Caco-2 (cell line): ENCODE measurements at regions not wholly inside any gene's neighbourhood (a gene's known extent, or its start where the extent isn't known, plus 50 kb on each side); places are given as distances from the start of the nearest gene placed in this dataset.

Source experiments
- BruUV-seq: library from RNA; stranded (reverse); fragments of 400-500 nt; replicated peaks from 2 replicates; lab custom pipeline; 2021; lab: Mats Ljungman, UMichigan
- CTCF ChIA-PET: fragments of 300-600 bp; sonication (Branson Sonifier 250); formaldehyde crosslinking; loops from one replicate; lab custom pipeline; 2022; ENCODE audit warnings: antibody characterized with exemption; lab: Charles Lee
- POLR2A ChIA-PET: fragments of 300-600 bp; sonication (Branson Sonifier 250); formaldehyde crosslinking; loops from one replicate; lab custom pipeline; 2022; ENCODE audit warnings: antibody characterized with exemption; lab: Charles Lee
- DNase-seq, 2 experiments: peaks; one replicate each; pipeline versions ENCODE4 v3.0.0 to v3.0.0-alpha.2; 2020 to 2022
- H3K27me3 ChIP-seq: replicated peaks from 2 replicates; pipeline ENCODE4 v1.6.0; 2011; ENCODE audit warnings: low read length; ENCODE audit not compliant: control insufficient read depth, insufficient read depth
- H3K36me3 ChIP-seq: 2 replicates; pipeline ENCODE4 v1.5.1; 2011; ENCODE audit warnings: low read length; ENCODE audit not compliant: control insufficient read depth, insufficient read depth
- H3K4me1 ChIP-seq: fragments of 250-450 bp; sonication (Bioruptor Pico); 2 replicates; pipeline ENCODE4 v1.5.1; 2020; ENCODE audit warnings: mild to moderate bottlenecking
- H3K4me3 ChIP-seq: 2 replicates; pipeline ENCODE4 v1.5.1; 2011; ENCODE audit warnings: low read depth, mild to moderate bottlenecking, control low read depth, low read length
- H3K9me3 ChIP-seq: fragments of 250-450 bp; sonication (Bioruptor Pico); 2 replicates; pipeline ENCODE4 v1.5.1; 2020; ENCODE audit warnings: mild to moderate bottlenecking, moderate library complexity
- H3K27ac Mint-ChIP-seq: one replicate; pipeline ENCODE4 v1.8.0; 2022; ENCODE audit warnings: mixed read lengths; ENCODE audit not compliant: unreplicated experiment
- H3K27me3 Mint-ChIP-seq: one replicate; pipeline ENCODE4 v1.8.0; 2022; ENCODE audit warnings: mixed read lengths; ENCODE audit not compliant: insufficient read depth, unreplicated experiment
- H3K36me3 Mint-ChIP-seq: one replicate; pipeline ENCODE4 v1.8.0; 2022; ENCODE audit warnings: mild to moderate bottlenecking, mixed read lengths; ENCODE audit not compliant: insufficient read depth, unreplicated experiment
- H3K4me1 Mint-ChIP-seq: one replicate; pipeline ENCODE4 v1.8.0; 2022; ENCODE audit warnings: low read depth, mixed read lengths; ENCODE audit not compliant: unreplicated experiment
- H3K4me3 Mint-ChIP-seq: one replicate; pipeline ENCODE4 v1.8.0; 2022; ENCODE audit warnings: mild to moderate bottlenecking, moderate library complexity, mixed read lengths; ENCODE audit not compliant: unreplicated experiment
- H3K9me3 Mint-ChIP-seq: one replicate; pipeline ENCODE4 v1.8.0; 2022; ENCODE audit warnings: mixed read lengths; ENCODE audit not compliant: unreplicated experiment
- CTCF ChIP-seq, 2 experiments: fragments of 200-600 bp in 1 of 2; IDR thresholded peaks; 1 replicate in 1 of 2; 2 replicates in 1 of 2; pipeline versions ENCODE4 v1.5.1 to v1.8.0; 2011 to 2022; ENCODE audit warnings: antibody characterized with exemption in 1 of 2, control low read depth in 1 of 2, inconsistent platforms in 1 of 2, low read depth in 1 of 2, low read length in 1 of 2, mild to moderate bottlenecking in 1 of 2, moderate library complexity in 1 of 2; ENCODE audit not compliant: insufficient read depth in 1 of 2, severe bottlenecking in 1 of 2, unreplicated experiment in 1 of 2
- intact Hi-C: fragments of 100-400 bp; cut with micrococcal nuclease; formaldehyde crosslinking; loops from one replicate; pipeline ENCODE4 v1.10.0; 2022; ENCODE audit not compliant: unreplicated experiment

GRCh38 chr5:168125445-168126199 is 165.8 kb upstream of the WWC1 start:
- H3K9me3 Mint-ChIP-seq = no peaks in the 10 kb centered on the region
- no peaks in the 10 kb centered on the region; the same call in 1 of the 2 replicates for H3K27me3 ChIP-seq
- H3K4me1 ChIP-seq = no peaks in the 10 kb centered on the region
- H3K4me1 Mint-ChIP-seq = peaks cover 6% of the 10 kb centered on the region
- intact Hi-C loops = no loop called here
- no peak overlapping the region for H3K4me3 ChIP-seq
- H3K36me3 Mint-ChIP-seq = no peaks in the 10 kb centered on the region
- no peak overlapping the region for H3K27ac Mint-ChIP-seq
- H3K27me3 Mint-ChIP-seq = peaks cover 23% of the 10 kb centered on the region
- H3K9me3 ChIP-seq = no peaks in the 10 kb centered on the region
- H3K4me3 Mint-ChIP-seq = no peak overlapping the region
- BruUV-seq = no TSS peak
- ChIA-PET CTCF (no interaction called here), POLR2A (no interaction called here)
- H3K36me3 ChIP-seq = no peaks in the 10 kb centered on the region
- no peak for TF ChIP-seq CTCF (IDR thresholded peaks at IDR 0.05; ENCODE audit: insufficient read depth in 1 of 2, low read depth in 1 of 2, low read length in 1 of 2, severe bottlenecking in 1 of 2, unreplicated experiment in 1 of 2)
- DNase-seq = peak; percentile 7 to 48

- H3K4me3 ChIP-seq = no peak overlapping the region
- peaks cover 6% of the 10 kb centered on the region for H3K4me1 Mint-ChIP-seq
- H3K4me3 Mint-ChIP-seq = no peak overlapping the region
- DNase-seq = no peak
- no TSS peak for BruUV-seq
- no peaks in the 10 kb centered on the region for H3K9me3 ChIP-seq
- no peaks in the 10 kb centered on the region for H3K9me3 Mint-ChIP-seq
- intact Hi-C loops = no loop called here
- peaks cover 23% of the 10 kb centered on the region for H3K27me3 Mint-ChIP-seq
- H3K27ac Mint-ChIP-seq = no peak overlapping the region
- ChIA-PET CTCF (no interaction called here), POLR2A (no interaction called here)
- H3K27me3 ChIP-seq = no peaks in the 10 kb centered on the region; the same call in 1 of the 2 replicates
- H3K36me3 ChIP-seq = no peaks in the 10 kb centered on the region
- no peaks in the 10 kb centered on the region for H3K36me3 Mint-ChIP-seq
- H3K4me1 ChIP-seq = no peaks in the 10 kb centered on the region
- TF ChIP-seq CTCF (IDR thresholded peaks at IDR 0.05; ENCODE audit: insufficient read depth in 1 of 2, low read depth in 1 of 2, low read length in 1 of 2, severe bottlenecking in 1 of 2, unreplicated experiment in 1 of 2) = no peak
These were observed 164.8 kb upstream of the WWC1 start for GRCh38 chr5:168126606-168127005.

- no peak overlapping the region for H3K27ac Mint-ChIP-seq
- Histone ChIP-seq H3K36me3 (no peaks in the 10 kb centered on the region), H3K4me3 (no peak overlapping the region), H3K4me1 (no peaks in the 10 kb centered on the region), H3K9me3 (no peaks in the 10 kb centered on the region), H3K27me3 (no peaks in the 10 kb centered on the region; the same call in 1 of the 2 replicates)
- DNase-seq = no peak
- H3K9me3 Mint-ChIP-seq = no peaks in the 10 kb centered on the region
- no peaks in the 10 kb centered on the region for H3K36me3 Mint-ChIP-seq
- no TSS peak for BruUV-seq
- no peak overlapping the region for H3K4me3 Mint-ChIP-seq
- ChIA-PET POLR2A (no interaction called here), CTCF (no interaction called here)
- no peak for TF ChIP-seq CTCF (IDR thresholded peaks at IDR 0.05; ENCODE audit: insufficient read depth in 1 of 2, low read depth in 1 of 2, low read length in 1 of 2, severe bottlenecking in 1 of 2, unreplicated experiment in 1 of 2)
- intact Hi-C loops = no loop called here
- peaks cover 6% of the 10 kb centered on the region for H3K4me1 Mint-ChIP-seq
- H3K27me3 Mint-ChIP-seq = peaks cover 25% of the 10 kb centered on the region
These were observed 163.3 kb upstream of the WWC1 start for GRCh38 chr5:168128111-168128510.
